Right lobe of liver (tissue), 4 donors: ENCODE measurements at regions not wholly inside any gene's neighbourhood (a gene's known extent, or its start where the extent isn't known, plus 50 kb on each side); places are given as distances from the start of the nearest gene placed in this dataset.

Experiments
- CTCF ChIP-seq, 4 donors: fragments of 200-600 bp in 3 of 4; fragments of 450-650 bp in 1 of 4; IDR thresholded peaks; one replicate each; pipeline versions ENCODE4 v1.5.1 to v1.8.0; 2016 to 2022; ENCODE audit warnings: antibody characterized with exemption in 4 of 4, mild to moderate bottlenecking in 2 of 4
- POLR2A ChIP-seq: fragments of 450-650 bp; IDR thresholded peaks from one replicate; pipeline ENCODE4 v1.6.1; 2017; ENCODE audit warnings: antibody characterized with exemption, mild to moderate bottlenecking
- donor health status: DM: no; HTN: no; CAD: no.
- donor health status: DM: no; HTN: no; CAD: no.
- donor health status: DM: no; HTN: yes; CAD: no.

- TF ChIP-seq CTCF (IDR thresholded peaks at IDR 0.05) (no peak), POLR2A (no peak)
Observed at GRCh38 chr17:77771587-77771986, 186.9 kb upstream of the TNRC6C start.
